ENCODE measurements at regions not wholly inside any gene's neighbourhood (a gene's known extent, or its start where the extent isn't known, plus 50 kb on each side); places are given as distances from the start of the nearest gene placed in this dataset.

DNA sequence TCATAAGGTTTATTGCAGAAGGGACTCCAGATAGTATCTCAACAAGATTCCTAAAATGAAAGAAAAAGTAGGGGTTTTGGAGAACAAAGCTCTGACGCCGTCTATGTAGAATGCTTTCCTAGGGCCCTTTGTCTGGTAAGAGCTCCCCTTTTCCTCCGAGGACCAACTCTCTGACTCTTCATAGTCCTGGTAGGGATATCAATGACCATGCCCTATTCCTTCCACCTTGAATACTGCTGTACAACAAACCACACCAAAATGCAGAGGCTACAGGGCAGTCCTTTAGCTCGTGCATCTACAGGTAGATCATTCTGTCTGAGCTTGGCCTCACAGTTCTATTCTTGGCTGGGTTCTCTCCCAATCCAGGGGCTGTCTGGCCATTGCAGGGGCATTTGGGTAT, 190.3 kb downstream of the WDR11 start:
- Histone ChIP-seq H3K36me3 (ENCODE audit: insufficient read depth, low read length) (no peaks in the 10 kb centered on the region), H2AFZ (ENCODE audit: low read length) (no peak overlapping the region), H3F3A (ENCODE audit: low read depth) (no peaks in the 10 kb centered on the region), H3K9me2 (replicated peaks; ENCODE audit: low read depth, low read length) (no peaks in the 10 kb centered on the region), H3K9ac (ENCODE audit: low read depth, low read length, poor library complexity, severe bottlenecking) (no peak overlapping the region), H3K79me2 (ENCODE audit: insufficient read depth, low read length) (no peaks in the 10 kb centered on the region), H3K27me3 (ENCODE audit: insufficient read depth, low read length, poor library complexity, severe bottlenecking) (no peaks in the 10 kb centered on the region), H3K9me3 (ENCODE audit: insufficient read depth, low read depth, low read length) (no peaks in the 10 kb centered on the region), H4K20me1 (ENCODE audit: insufficient read depth, low read length, poor library complexity, severe bottlenecking) (no peaks in the 10 kb centered on the region), H3K4me3 (ENCODE audit: low read length, poor library complexity, severe bottlenecking) (no peak overlapping the region), H3K4me1 (ENCODE audit: insufficient read depth, low read length, poor library complexity, severe bottlenecking) (no peaks in the 10 kb centered on the region), H3K4me2 (ENCODE audit: low read depth, low read length, poor library complexity, severe bottlenecking) (no peak overlapping the region)
- TF ChIP-seq, protein P1, sequence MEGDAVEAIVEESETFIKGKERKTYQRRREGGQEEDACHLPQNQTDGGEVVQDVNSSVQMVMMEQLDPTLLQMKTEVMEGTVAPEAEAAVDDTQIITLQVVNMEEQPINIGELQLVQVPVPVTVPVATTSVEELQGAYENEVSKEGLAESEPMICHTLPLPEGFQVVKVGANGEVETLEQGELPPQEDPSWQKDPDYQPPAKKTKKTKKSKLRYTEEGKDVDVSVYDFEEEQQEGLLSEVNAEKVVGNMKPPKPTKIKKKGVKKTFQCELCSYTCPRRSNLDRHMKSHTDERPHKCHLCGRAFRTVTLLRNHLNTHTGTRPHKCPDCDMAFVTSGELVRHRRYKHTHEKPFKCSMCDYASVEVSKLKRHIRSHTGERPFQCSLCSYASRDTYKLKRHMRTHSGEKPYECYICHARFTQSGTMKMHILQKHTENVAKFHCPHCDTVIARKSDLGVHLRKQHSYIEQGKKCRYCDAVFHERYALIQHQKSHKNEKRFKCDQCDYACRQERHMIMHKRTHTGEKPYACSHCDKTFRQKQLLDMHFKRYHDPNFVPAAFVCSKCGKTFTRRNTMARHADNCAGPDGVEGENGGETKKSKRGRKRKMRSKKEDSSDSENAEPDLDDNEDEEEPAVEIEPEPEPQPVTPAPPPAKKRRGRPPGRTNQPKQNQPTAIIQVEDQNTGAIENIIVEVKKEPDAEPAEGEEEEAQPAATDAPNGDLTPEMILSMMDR (conservative IDR thresholded peaks at IDR 0.05; ENCODE audit: low read length): no peak
- no peak for TF ChIP-seq EZH2phosphoT487 (IDR thresholded peaks at IDR 0.05; ENCODE audit: borderline replicate concordance)

DNA sequence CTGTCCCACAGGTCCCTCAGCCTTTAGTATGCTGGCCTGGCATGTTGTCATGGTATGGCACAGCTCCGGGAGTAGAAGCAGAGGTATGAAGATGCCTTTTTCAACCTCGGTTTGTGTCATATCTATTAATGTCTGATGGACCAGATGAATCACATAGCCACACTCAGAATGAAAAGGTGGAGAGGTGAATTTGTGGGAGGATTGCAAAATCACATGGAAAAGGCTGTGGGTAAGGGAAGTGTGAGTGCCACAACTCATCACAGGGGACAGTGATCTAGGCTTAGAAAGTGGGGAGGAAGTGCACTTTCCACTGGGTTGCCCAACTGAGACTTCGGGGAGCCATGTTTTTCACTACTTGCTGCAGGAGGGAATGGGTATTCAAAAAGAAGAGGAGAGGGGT, 190.7 kb downstream of the WDR11 start:
- Histone ChIP-seq H3F3A (ENCODE audit: low read depth) (no peaks in the 10 kb centered on the region), H3K9ac (ENCODE audit: low read depth, low read length, poor library complexity, severe bottlenecking) (no peak overlapping the region), H3K4me1 (ENCODE audit: insufficient read depth, low read length, poor library complexity, severe bottlenecking) (no peaks in the 10 kb centered on the region), H3K9me3 (ENCODE audit: insufficient read depth, low read depth, low read length) (no peaks in the 10 kb centered on the region), H3K27me3 (ENCODE audit: insufficient read depth, low read length, poor library complexity, severe bottlenecking) (no peaks in the 10 kb centered on the region), H3K79me2 (ENCODE audit: insufficient read depth, low read length) (no peaks in the 10 kb centered on the region), H3K4me2 (ENCODE audit: low read depth, low read length, poor library complexity, severe bottlenecking) (no peak overlapping the region), H3K9me2 (replicated peaks; ENCODE audit: low read depth, low read length) (no peaks in the 10 kb centered on the region), H3K4me3 (ENCODE audit: low read length, poor library complexity, severe bottlenecking) (no peak overlapping the region), H4K20me1 (ENCODE audit: insufficient read depth, low read length, poor library complexity, severe bottlenecking) (no peaks in the 10 kb centered on the region), H3K36me3 (ENCODE audit: insufficient read depth, low read length) (no peaks in the 10 kb centered on the region), H2AFZ (ENCODE audit: low read length) (no peak overlapping the region)
- TF ChIP-seq EZH2phosphoT487 (IDR thresholded peaks at IDR 0.05; ENCODE audit: borderline replicate concordance): no peak
- TF ChIP-seq, protein P1 (conservative IDR thresholded peaks at IDR 0.05; ENCODE audit: low read length): no peak

DNA sequence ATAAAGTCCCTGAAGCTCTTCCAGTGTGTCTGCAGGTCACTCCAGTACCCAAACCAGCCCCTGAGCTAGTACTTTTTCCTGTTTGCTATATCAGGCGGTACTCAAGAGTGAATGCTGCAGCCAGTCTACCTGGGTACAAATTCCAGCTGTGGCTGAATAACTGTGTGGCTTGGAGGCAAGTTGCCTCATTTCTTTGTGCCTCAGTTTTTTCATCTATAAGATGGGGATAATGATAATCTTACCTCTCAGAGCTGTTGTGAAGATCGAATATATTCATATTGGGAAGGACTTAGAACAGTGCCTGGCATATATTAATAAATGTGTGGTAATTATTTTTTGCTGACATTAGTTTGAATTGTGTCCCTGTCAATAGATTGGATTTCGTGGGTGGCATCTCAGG, 191.2 kb downstream of the WDR11 start:
- H3K4me1 ChIP-seq (ENCODE audit: insufficient read depth, low read length, poor library complexity, severe bottlenecking): no peaks in the 10 kb centered on the region
- no peaks in the 10 kb centered on the region for H3K9me3 ChIP-seq (ENCODE audit: insufficient read depth, low read depth, low read length)
- no peaks in the 10 kb centered on the region for H3K27me3 ChIP-seq (ENCODE audit: insufficient read depth, low read length, poor library complexity, severe bottlenecking)
- H2AFZ ChIP-seq (ENCODE audit: low read length): no peak overlapping the region
- H3K4me2 ChIP-seq (ENCODE audit: low read depth, low read length, poor library complexity, severe bottlenecking): no peak overlapping the region
- H3F3A ChIP-seq (ENCODE audit: low read depth): no peaks in the 10 kb centered on the region
- H3K4me3 ChIP-seq (ENCODE audit: low read length, poor library complexity, severe bottlenecking): no peak overlapping the region
- H3K36me3 ChIP-seq (ENCODE audit: insufficient read depth, low read length): no peaks in the 10 kb centered on the region
- no peak overlapping the region for H3K9ac ChIP-seq (ENCODE audit: low read depth, low read length, poor library complexity, severe bottlenecking)
- TF ChIP-seq, protein P1 (conservative IDR thresholded peaks at IDR 0.05; ENCODE audit: low read length): no peak
- TF ChIP-seq EZH2phosphoT487 (IDR thresholded peaks at IDR 0.05; ENCODE audit: borderline replicate concordance): no peak
- no peaks in the 10 kb centered on the region for H3K9me2 ChIP-seq (replicated peaks; ENCODE audit: low read depth, low read length)
- no peaks in the 10 kb centered on the region for H3K79me2 ChIP-seq (ENCODE audit: insufficient read depth, low read length)
- H4K20me1 ChIP-seq (ENCODE audit: insufficient read depth, low read length, poor library complexity, severe bottlenecking): no peaks in the 10 kb centered on the region
